Liver (tissue), 8 donors: ENCODE measurements at regions not wholly inside any gene's neighbourhood (a gene's known extent, or its start where the extent isn't known, plus 50 kb on each side); places are given as distances from the start of the nearest gene placed in this dataset.

Experiments
- DNase-seq: peaks from one replicate; pipeline ENCODE4 v3.0.0-alpha.2; 2017; ENCODE audit warnings: low spot score
- H3K27ac ChIP-seq, 2 donors: one replicate each; pipeline ENCODE4 v1.7.0; 2013; ENCODE audit warnings: inconsistent platforms in 2 of 2, low read length in 2 of 2, control low read depth in 1 of 2, low read depth in 1 of 2, mild to moderate bottlenecking in 1 of 2
- H3K27me3 ChIP-seq, 4 donors: one replicate each; pipeline versions ENCODE4 v1.6.1 to v1.7.0; 2013; ENCODE audit warnings: low read length in 3 of 4, inconsistent platforms in 1 of 4, mild to moderate bottlenecking in 1 of 4, moderate library complexity in 1 of 4; ENCODE audit not compliant: control insufficient read depth in 4 of 4, insufficient read depth in 4 of 4
- H3K36me3 ChIP-seq, 4 donors: one replicate each; pipeline versions ENCODE4 v1.6.1 to v1.7.0; 2013; ENCODE audit warnings: low read length in 3 of 4, mild to moderate bottlenecking in 3 of 4, low read depth in 1 of 4, moderate library complexity in 1 of 4; ENCODE audit not compliant: control insufficient read depth in 4 of 4, insufficient read depth in 3 of 4
- H3K4me1 ChIP-seq, 4 donors: one replicate each; pipeline versions ENCODE4 v1.6.1 to v1.7.0; 2013; ENCODE audit warnings: low read length in 3 of 4, mild to moderate bottlenecking in 3 of 4, moderate library complexity in 1 of 4; ENCODE audit not compliant: control insufficient read depth in 4 of 4, insufficient read depth in 4 of 4
- H3K4me3 ChIP-seq, 3 donors: one replicate each; pipeline versions ENCODE4 v1.6.1 to v1.7.0; 2013; ENCODE audit warnings: low read length in 3 of 3, control low read depth in 1 of 3, low read depth in 1 of 3, mild to moderate bottlenecking in 1 of 3
- H3K9ac ChIP-seq, 2 donors: one replicate each; pipeline ENCODE4 v1.7.0; 2013; ENCODE audit warnings: low read length in 2 of 2, mild to moderate bottlenecking in 2 of 2, moderate library complexity in 2 of 2, control low read depth in 1 of 2, low read depth in 1 of 2
- H3K9me3 ChIP-seq, 4 donors: one replicate each; pipeline versions ENCODE4 v1.6.1 to v1.7.0; 2013; ENCODE audit warnings: low read length in 3 of 4; ENCODE audit not compliant: control insufficient read depth in 4 of 4
- CTCF ChIP-seq: fragments of 150-350 bp; IDR thresholded peaks from 2 replicates; pipeline ENCODE4 v1.5.1; 2017; ENCODE audit warnings: improper control_type of control experiment, low read depth, low read length; ENCODE audit not compliant: missing input control
- EGR1 ChIP-seq, 2 donors: IDR thresholded peaks; 2 replicates each; pipeline ENCODE4 v1.6.1; 2016 to 2018; ENCODE audit warnings: antibody characterized with exemption in 2 of 2, low read depth in 2 of 2
- FOXA1 ChIP-seq: IDR thresholded peaks from 2 replicates; pipeline ENCODE4 v1.6.1; 2016; ENCODE audit warnings: antibody characterized with exemption
- FOXA2 ChIP-seq: IDR thresholded peaks from 2 replicates; pipeline ENCODE4 v1.6.1; 2016; ENCODE audit warnings: antibody characterized with exemption
- HNF4A ChIP-seq, 2 donors: conservative IDR thresholded peaks; 2 replicates each; pipeline ENCODE4 v1.6.1; 2016; ENCODE audit warnings: antibody characterized with exemption in 2 of 2, mild to moderate bottlenecking in 2 of 2
- NR2F2 ChIP-seq: IDR thresholded peaks from 2 replicates; pipeline ENCODE4 v1.6.1; 2016; ENCODE audit warnings: antibody characterized with exemption
- RAD21 ChIP-seq, 2 donors: IDR thresholded peaks; 2 replicates each; pipeline ENCODE4 v1.6.1; 2016; ENCODE audit warnings: antibody characterized with exemption in 2 of 2, mild to moderate bottlenecking in 2 of 2
- REST ChIP-seq: IDR thresholded peaks from 2 replicates; pipeline ENCODE4 v1.6.1; 2016; ENCODE audit warnings: antibody characterized with exemption, mild to moderate bottlenecking
- RXRA ChIP-seq, 2 donors: IDR thresholded peaks; 2 replicates each; pipeline ENCODE4 v1.6.1; 2017 to 2018; ENCODE audit warnings: antibody characterized with exemption in 2 of 2, mild to moderate bottlenecking in 1 of 2
- TAF1 ChIP-seq: conservative IDR thresholded peaks from 2 replicates; pipeline ENCODE4 v1.6.1; 2016; ENCODE audit warnings: antibody characterized with exemption, mild to moderate bottlenecking
- ZBTB33 ChIP-seq: IDR thresholded peaks from 2 replicates; pipeline ENCODE4 v1.6.1; 2016; ENCODE audit warnings: antibody characterized with exemption
- WGBS: extraction: QIAGEN DNeasy Blood & Tissue Kit; methylation state at CpG from one replicate; pipeline ENCODE4 v1.1.7; 2013; 5-methylcytosine and 5-hydroxymethylcytosine counted together
- donor health status: healthy.
- donor health status: healthy.
- donor health status: healthy.
- donor health status: healthy.
- donor health status: healthy.

GRCh38 chr5:44713446-44713845 lies 95.3 kb upstream of the MRPS30 start:
- WGBS: 83% methylated on average over 3 of the region's 3 CpGs
- no peaks in the 10 kb centered on the region for H3K9me3 ChIP-seq
- H3K27me3 ChIP-seq: peaks cover 0 to 2% (median 0%) of the 10 kb centered on the region in 4 donors
- H3K4me3 ChIP-seq: no peak overlapping the region
- H3K9ac ChIP-seq: no peak overlapping the region
- H3K4me1 ChIP-seq: no peaks in the 10 kb centered on the region
- no peaks in the 10 kb centered on the region for H3K36me3 ChIP-seq
- TF ChIP-seq CTCF: no peak
- no peak for TF ChIP-seq RAD21 (IDR thresholded peaks at IDR 0.05)
- TF ChIP-seq TAF1: no peak
- no peak for TF ChIP-seq HNF4A (conservative IDR thresholded peaks at IDR 0.05)
- no peak for TF ChIP-seq REST
- no peak for TF ChIP-seq EGR1 (IDR thresholded peaks at IDR 0.05; ENCODE audit: low read depth in 2 of 2)
- no peak overlapping the region for H3K27ac ChIP-seq
- no peak for DNase-seq

GRCh38 chr5:44711901-44712300 lies 96.8 kb upstream of the MRPS30 start:
- 58% methylated on average over 1 of the region's 1 CpG for WGBS
- no peak for DNase-seq
- no peak for TF ChIP-seq TAF1
- TF ChIP-seq FOXA2: no peak
- no peak for TF ChIP-seq RXRA (IDR thresholded peaks at IDR 0.05)
- TF ChIP-seq CTCF: no peak

GRCh38 chr5:44708602-44709001 lies 100.1 kb upstream of the MRPS30 start:
- 87% methylated on average over 5 of the region's 5 CpGs for WGBS
- Histone ChIP-seq H3K4me1 (no peaks in the 10 kb centered on the region), H3K36me3 (no peaks in the 10 kb centered on the region), H3K27ac (no peak overlapping the region), H3K9me3 (no peaks in the 10 kb centered on the region), H3K4me3 (no peak overlapping the region), H3K27me3 (no peaks in the 10 kb centered on the region), H3K9ac (no peak overlapping the region)
- no peak for DNase-seq
- no peak for TF ChIP-seq TAF1
- TF ChIP-seq HNF4A (conservative IDR thresholded peaks at IDR 0.05): no peak
- TF ChIP-seq NR2F2: no peak
- TF ChIP-seq FOXA2: no peak
- TF ChIP-seq EGR1 (IDR thresholded peaks at IDR 0.05; ENCODE audit: low read depth in 2 of 2): no peak
- TF ChIP-seq ZBTB33: no peak
- no peak for TF ChIP-seq REST
- TF ChIP-seq FOXA1: no peak
- no peak for TF ChIP-seq RAD21 (IDR thresholded peaks at IDR 0.05)

More at GRCh38 chr5:44711901-44712300, 96.8 kb upstream of the MRPS30 start:
- H3K4me1 ChIP-seq: no peaks in the 10 kb centered on the region
- H3K4me3 ChIP-seq: no peak overlapping the region
- no peak overlapping the region for H3K27ac ChIP-seq
- no peak overlapping the region for H3K9ac ChIP-seq
- H3K9me3 ChIP-seq: no peaks in the 10 kb centered on the region
- no peaks in the 10 kb centered on the region for H3K36me3 ChIP-seq
- peaks cover 0 to 2% (median 0%) of the 10 kb centered on the region in 4 donors for H3K27me3 ChIP-seq
